HG03439 (cell line): ENCODE measurements at regions not wholly inside any gene's neighbourhood (a gene's known extent, or its start where the extent isn't known, plus 50 kb on each side); places are given as distances from the start of the nearest gene placed in this dataset.
"Not testable (repeated sequence)": the region's sequence is repeated elsewhere in the genome, so short reads cannot be mapped to it uniquely, and the experiment has no call there.

ENCODE experiments used
- ATAC-seq: cut with Tn5 transposase; IDR thresholded peaks from one replicate; pipeline ENCODE4 v1.9.1; 2021; ENCODE audit warnings: mild to moderate bottlenecking, moderate library complexity; ENCODE audit not compliant: unreplicated experiment

- ATAC-seq, result no peak
Measured at GRCh38 chr4:144366425-144366824, 225.9 kb upstream of the GYPA start.

- ATAC-seq, result no peak
Measured at GRCh38 chr4:144371485-144371884, 231.0 kb upstream of the GYPA start.

- ATAC-seq, result peak; percentile 75
Measured at GRCh38 chr4:144374065-144374464, 233.5 kb upstream of the GYPA start.

DNA sequence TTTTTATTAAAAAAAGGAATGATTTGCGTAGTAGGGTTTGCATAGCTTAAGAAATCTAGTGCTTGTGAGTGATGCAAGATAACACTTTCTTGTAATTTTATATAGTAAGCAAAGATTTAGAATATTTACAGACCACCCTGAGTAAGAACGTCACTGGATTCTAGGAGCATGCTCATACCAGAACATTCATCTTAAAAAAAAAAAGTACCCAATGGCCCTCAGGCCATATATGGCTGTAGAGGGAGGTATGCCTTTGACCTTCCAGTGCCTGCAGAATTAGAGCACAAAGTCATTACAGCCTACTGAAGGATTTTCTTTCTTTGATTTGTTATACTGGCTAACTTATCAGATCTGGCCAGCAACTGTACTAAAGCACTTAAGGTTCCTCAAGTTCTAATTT lies 236.3 kb upstream of the GYPA start:
- ATAC-seq, result no peak

DNA sequence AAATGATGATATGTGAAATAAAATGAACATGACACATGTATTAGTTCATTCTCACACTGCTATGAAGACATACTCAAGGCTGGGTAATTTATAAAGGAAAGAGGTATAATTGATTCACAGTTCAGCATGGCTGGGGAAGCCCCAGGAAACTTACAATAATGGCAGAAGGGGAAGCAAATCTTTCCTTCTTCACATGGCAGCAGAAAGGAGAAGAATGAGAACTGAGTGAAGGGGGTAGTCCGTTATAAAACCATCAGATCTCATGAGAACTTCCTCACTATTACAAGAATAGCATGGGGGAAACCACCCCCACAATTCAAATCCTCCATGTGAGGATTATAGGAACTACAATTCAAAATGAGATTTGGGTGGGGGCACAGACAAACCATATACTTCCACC lies 243.9 kb upstream of the GYPA start:
- no peak for ATAC-seq

DNA sequence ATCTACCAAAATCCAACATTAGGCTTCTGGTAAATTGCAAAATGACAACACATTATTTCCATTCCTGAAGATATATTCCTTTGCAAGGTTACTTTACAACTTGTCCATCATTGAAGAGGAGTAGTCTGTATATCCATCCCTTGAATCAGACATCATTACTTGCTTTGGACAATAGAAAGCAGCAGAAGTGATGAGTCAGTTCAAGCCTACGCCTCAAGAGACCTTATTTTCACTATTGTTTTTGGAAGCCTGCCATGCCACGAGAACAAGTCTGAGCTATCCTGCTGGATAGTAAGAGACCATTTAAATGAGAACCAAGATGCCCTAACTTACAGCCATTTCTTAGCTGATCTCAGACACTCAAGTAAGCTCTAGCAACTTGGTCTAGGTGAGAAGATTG lies 246.0 kb upstream of the HHIP start:
- ATAC-seq, result peak; percentile 69

GRCh38 chr4:144402176-144402575 lies 243.8 kb upstream of the HHIP start:
- ATAC-seq, result no peak

- no peak for ATAC-seq
Measured at GRCh38 chr4:144402999-144403398, 243.0 kb upstream of the HHIP start.

DNA sequence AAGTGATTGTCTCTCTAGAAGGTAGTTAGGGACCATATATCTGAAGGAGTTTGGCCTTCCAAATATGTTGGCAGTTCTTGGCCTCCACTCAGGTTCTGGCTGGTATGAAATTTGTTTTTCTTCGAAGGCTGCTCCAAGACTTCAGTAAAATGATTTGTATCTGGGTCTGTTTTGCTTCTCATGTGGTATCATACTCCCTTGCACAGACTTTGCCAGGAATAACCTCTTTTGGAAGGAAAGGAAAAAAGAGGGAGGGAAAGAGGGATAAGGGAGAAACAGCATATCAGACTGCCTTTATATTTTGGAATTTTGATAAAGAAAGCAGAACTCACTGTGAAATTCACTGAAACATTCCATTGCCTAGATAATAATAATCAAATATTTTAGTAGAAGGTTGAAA lies 242.1 kb upstream of the HHIP start:
- ATAC-seq, result no peak

GRCh38 chr4:144409525-144409924 lies 236.4 kb upstream of the HHIP start:
- ATAC-seq, result no peak

DNA sequence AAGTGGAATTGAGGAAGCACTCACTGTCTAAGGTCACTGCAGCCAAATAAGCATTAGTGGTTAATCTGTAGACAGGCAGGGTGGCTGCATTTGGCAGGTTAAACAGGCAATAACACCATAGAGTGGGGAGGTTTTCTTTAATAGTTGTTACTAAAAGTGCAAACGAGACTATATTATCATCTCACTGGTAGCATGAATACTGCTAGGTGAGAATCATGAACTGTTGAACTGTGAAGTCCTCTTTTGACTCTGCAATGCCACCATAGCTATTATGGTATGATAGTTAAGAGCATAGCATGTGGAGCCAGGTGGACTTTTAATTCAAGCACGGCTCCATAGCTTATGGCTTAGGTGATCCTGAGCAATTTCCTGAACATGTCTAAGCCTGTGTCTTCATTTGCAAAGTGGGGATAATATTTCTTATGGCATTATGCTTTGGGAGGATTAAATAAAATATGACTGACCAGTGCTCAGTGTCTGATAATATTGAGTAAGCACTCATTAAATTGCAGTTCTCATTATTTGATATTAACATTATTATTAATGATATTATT lies 235.6 kb upstream of the HHIP start:
- ATAC-seq, result no peak

DNA sequence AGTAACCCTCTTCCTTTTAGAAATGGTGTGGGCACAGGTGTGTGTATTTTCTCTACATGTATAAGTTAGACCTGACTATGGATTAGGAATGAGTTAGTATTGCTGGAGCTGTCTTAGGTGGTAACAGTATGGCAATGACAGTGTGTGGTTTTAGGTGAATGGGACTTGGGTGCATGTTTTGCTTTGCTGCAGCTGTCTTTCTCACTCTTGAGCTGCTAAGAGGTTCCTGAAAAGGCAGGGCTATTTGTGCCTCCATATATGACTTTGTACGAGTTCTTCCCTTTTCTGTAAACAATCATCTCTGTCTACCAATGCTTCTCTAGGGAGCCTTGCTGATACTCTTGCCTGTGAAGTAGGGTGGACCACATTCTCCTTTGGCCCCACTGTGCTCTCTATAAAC lies 234.8 kb upstream of the HHIP start:
- ATAC-seq, result peak; percentile 57

- ATAC-seq, result peak; percentile 45
Measured at GRCh38 chr4:144411700-144412099, 234.3 kb upstream of the HHIP start.

- no peak for ATAC-seq
Measured at GRCh38 chr4:144421056-144421455, 224.9 kb upstream of the HHIP start.

GRCh38 chr4:144421839-144422565 lies 224.0 kb upstream of the HHIP start:
- ATAC-seq, result no peak

GRCh38 chr4:144423930-144424329 lies 222.0 kb upstream of the HHIP start:
- no peak for ATAC-seq

DNA sequence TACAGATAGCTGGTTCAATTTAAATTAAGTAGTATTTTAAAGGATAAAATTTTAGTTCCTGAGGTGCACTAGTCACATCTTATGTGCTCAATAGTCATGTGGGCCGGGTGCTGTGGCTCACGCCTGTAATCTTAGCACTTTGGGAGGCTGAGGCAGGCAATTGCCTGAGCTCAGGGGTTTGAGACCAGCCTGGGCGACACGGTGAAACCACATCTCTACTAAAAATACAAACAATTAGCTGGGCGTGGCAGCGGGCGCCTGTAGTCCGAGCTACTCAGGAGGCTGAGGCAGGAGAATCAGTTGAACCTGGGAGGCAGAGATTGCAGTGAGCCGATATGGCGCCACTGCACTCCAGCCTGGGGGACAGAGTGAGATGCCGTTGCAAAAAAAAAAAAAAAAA lies 219.9 kb upstream of the HHIP start:
- not testable (repeated sequence) for ATAC-seq

- no peak for ATAC-seq
Measured at GRCh38 chr4:144442713-144443112, 203.2 kb upstream of the HHIP start.

GRCh38 chr4:144449611-144450010 lies 196.3 kb upstream of the HHIP start:
- ATAC-seq, result no peak

- ATAC-seq, result no peak
Measured at GRCh38 chr4:144450526-144450925, 195.4 kb upstream of the HHIP start.

GRCh38 chr4:144451766-144452450 lies 194.0 kb upstream of the HHIP start:
- no peak for ATAC-seq

DNA sequence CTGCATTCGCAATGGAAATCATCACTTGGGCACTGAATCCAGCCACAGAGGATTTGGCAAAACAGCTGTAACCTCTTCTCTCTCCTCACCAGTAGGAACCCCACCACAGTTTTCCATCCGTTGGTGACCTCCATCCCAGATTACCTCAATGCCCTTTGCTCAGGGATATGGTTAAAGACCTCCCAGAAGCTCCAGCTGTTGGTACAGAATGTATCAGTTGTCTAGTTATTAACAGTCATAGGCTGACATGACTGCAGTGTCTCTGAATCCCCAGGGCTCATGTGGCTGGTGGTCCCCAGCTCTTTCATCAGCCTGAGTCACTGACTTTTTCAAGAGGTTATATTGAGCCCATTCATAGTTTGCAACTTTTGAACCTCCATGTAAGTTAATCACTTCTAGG lies 189.8 kb upstream of the HHIP start:
- ATAC-seq, result no peak
